GM21737 (cell line): ENCODE measurements at regions not wholly inside any gene's neighbourhood (a gene's known extent, or its start where the extent isn't known, plus 50 kb on each side); places are given as distances from the start of the nearest gene placed in this dataset.

Source experiments
- ATAC-seq: cut with Tn5 transposase; IDR thresholded peaks from one replicate; pipeline ENCODE4 v1.9.1; 2021; ENCODE audit warnings: mild to moderate bottlenecking, moderate library complexity; ENCODE audit not compliant: unreplicated experiment

GRCh38 chr2:16196687-16197503 lies 256.5 kb downstream of the MYCN start:
- no peak for ATAC-seq

DNA sequence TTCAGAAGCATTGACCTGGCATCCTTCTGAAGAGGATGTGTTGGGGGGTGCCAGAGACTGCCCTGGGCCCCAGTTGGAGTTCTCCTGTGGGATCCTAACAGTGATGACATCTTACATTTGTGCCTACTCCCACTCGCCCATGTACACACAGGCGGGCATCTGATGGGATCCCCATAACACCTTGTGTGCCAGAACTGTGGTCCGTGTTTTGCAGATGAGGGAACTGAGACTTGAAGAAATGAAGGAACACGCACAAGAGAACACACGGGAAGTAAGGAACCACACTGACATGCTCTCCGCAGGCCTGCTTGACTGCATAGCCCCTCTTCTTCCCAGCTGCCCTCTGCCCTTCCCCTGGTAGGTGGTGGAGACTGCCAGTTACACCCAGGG lies 255.3 kb downstream of the MYCN start:
- no peak for ATAC-seq

GRCh38 chr2:16194931-16195680 lies 254.8 kb downstream of the MYCN start:
- no peak for ATAC-seq

DNA sequence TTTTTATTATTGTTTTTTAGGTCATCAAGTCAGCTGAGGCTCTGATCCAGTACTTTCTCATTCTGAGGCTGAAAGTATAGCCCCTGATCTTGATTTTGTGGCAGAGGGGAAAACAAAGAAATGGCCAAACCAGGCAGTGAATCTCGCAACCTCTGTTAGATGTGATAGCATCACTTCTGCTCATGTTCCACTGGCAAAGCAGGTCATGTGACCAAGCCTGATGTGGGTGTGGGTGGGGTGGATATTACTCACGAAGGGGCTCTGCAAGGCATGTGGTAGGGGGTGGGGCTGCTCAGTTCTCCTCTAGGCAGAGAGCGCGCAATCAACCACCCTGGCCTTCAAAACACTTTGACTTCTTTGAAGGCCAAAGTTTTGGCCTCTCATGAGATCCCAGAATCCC lies 254.2 kb downstream of the MYCN start:
- ATAC-seq = no peak

DNA sequence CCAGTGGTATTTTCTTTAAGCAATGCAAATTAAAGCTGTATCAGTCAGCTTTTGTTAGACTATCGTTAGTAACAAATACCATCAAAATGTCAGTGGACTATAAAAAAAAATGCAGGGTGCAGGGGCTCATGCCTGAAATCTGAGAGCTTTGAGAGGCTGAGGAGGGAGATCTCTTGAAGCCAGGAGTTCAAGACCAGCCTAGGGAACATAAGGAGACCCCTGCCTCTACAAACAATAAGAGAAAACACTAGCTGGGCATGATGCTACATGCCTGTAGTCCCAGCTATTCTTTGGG lies 253.7 kb downstream of the MYCN start:
- no peak for ATAC-seq

- no peak for ATAC-seq
Measured at GRCh38 chr2:16192416-16193216, 252.3 kb downstream of the MYCN start.

DNA sequence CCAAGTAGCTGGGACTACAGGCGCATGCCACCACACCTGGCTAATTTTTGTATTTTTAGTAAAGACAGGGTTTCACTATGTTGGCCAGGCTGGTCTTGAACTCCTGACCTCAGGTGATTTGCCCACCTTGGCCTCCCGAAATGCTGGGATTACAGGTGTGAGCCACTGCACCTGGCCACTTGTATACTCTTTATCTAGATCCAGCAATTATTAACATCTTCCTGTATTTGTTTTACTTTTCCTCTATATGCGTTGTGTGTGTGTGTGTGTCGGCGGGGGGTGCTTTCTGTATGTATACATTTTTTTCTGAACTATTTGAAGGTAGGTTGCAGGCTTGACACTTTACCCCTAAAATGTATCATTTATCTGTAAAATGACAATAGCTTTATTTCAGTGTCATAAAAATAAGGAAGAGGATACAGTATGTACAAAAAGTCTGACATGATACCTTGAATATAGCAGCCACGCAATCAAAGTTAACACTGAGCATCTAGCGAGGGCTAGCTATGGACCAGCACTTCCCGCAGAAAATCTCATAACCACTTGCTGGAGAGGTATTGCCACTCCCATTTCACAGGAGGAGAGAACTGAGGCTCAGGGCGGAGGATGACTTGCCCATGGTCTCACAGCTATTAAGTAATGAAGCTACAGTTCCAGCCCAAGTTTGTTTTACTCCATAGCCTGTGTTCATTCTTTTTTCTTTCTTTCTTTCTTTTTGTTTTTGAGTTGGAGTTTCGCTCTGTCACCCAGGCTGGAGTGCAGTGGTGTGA lies 251.3 kb downstream of the MYCN start:
- no peak for ATAC-seq

DNA sequence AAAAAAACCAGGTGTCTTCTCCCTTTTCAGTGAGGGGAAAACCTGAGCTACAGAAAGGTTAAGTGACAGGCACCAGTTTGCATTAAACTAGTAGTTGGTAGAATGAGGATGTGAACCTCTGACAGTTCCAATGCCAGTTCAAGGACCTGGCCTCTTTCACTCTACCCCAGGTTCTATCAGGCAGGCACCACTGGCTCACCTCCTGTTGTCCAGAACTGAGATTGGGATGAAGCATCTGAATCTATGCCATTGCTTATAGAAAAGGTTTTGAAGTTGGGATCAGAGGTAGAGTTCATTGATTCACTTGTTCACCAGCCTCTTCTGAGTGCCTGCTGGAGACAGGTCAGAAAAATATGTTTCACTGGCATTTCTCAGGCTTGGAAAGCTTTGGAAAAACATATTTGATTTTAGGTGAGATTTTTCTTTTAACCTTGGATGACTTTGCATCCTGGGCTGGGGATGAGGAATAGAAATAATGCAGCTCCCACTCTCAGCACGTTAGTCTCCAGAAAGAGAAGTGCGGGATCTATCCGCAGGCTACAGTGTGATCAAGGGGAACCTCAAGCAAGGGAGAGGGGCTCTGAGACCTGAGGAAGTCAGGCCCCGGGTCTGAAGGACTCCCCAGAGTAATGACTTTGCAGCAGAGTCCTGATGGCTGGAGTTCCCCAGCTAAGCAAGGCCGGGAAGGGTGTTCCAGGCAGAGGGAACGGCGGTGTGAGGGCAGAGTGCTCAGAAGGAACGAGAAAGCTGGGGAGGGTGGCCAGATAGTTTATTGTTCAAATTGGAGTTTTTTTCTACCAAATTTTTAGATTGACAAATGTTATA lies 250.3 kb downstream of the MYCN start:
- no peak for ATAC-seq

GRCh38 chr2:16189836-16190160 lies 249.4 kb downstream of the MYCN start:
- no peak for ATAC-seq

- ATAC-seq = no peak
Measured at GRCh38 chr2:16189029-16189835, 248.9 kb downstream of the MYCN start.

DNA sequence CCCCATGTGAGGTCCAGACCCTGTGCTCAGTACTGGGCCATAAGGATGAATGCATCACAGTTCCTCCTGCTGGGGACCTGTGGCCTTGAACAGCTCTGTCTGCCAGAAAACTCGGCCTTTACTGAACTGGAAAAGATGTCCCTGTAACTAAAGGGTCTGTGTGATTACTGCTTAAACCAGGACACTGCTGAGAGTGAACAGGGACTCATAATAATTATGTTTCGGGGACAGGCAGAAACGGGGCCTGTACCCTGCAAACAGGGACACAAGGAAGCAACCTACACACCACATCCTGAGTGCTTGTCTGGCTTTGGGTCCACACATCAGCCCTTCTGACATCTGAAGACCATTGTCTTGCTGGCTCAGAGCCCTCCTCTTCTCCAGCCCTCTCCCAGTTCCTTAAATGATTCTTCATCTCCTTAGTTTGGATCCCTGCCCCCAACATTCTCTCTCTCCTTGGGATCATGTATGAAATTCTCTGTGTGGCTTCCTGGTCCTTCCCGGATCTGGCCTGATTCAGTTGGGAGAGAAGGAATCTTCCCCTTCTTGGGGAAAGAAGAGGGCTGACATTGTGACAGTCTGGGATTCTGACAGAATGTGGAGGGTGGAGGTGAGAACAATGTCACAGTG lies 248.0 kb downstream of the MYCN start:
- ATAC-seq = no peak

- ATAC-seq = no peak
Measured at GRCh38 chr2:16187482-16187817, 247.1 kb downstream of the MYCN start.

DNA sequence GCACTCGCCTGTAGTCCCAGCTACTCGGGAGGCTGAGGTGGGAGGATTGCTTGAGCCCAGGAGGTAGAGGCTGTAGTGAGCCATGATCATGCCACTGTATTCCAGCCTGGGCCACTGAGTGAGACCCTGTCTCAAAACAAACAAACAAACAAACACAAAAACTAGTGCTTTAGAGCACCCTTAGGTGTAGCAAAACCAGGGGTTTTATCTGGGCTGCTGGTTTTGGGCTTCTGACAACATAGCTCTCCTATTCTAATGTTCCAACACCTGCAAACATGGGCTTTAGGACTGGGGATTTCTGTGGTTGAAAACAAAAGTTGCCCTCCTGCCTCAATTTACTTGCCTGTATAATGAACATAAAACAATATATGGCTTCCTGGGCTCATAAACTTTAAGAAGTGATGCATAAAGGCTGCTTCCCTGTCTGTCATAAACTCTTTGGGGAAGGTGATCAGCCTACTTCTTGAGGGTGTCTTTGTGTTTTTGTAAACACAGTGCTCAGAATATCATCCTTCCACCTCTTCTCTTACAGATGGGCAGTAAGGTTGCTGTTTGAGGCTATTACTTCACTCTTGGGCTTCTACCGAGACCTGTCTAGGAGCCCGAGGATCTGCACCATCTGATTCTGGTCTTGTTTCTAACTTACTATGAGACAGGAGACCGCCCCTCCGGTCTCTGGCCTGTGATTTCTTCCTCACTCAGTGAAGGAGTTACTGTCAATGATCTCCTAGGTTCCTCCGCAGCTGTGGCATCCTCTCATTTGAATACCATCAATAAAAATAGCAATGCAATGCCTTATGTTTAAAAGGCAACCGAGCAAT lies 246.5 kb downstream of the MYCN start:
- no peak for ATAC-seq

DNA sequence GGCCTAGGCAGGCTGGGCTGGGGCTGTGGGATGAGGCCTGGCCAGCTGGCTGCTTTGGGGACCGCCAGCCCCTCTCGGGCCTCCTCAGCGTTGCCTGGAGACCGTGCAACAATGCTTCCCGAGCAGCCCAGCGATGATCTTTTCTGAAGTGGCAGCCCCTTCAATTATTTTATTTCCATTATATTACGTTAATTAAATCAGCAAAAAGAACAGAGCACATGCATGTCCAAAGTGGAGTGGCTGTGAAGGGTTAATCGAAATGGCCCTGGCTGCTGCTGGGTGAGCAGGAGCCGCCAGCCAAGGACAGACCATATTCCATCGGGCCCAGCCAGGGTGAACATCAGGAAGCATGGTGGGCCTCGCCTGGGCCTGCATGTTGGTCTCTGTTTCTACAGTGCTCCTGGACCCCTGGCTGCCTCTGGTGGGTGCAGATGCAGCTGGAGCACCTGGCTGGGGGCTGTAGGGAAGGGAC lies 245.5 kb downstream of the MYCN start:
- no peak for ATAC-seq

DNA sequence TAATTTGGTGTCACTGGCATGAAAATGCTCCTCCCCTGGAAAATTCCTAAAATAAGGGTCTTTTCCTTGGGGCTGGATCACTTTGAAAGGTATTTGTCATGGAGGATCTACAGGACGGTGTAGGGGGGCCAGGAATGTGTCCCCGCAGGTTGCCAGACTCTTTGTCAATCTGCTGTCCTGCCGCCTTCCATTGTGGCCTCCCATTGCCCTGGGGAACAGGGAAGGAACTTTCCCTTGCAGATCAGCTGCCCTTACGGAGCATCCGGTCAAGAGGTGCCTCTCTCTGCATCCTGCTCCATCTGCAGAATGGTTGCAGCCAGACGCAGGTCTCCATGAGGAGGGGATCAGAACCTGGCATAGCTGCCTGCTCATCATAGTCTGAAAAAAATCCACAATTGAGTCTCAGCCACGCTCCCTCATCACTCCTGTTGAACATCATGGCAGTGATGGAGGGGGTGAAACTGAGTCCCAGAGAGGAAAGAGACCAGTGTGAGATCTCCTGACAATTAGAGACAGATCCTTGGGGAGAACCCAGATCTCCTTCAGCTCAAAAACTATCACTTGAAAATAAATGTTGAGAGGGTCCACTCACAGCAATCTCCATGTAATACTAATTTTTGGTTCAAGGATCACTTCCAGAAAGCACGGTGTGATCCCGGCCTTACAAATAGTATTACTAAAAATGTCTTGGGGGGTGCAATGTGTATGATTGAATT lies 244.8 kb downstream of the MYCN start:
- ATAC-seq = no peak

GRCh38 chr2:16184341-16184890 lies 244.1 kb downstream of the MYCN start:
- no peak for ATAC-seq

DNA sequence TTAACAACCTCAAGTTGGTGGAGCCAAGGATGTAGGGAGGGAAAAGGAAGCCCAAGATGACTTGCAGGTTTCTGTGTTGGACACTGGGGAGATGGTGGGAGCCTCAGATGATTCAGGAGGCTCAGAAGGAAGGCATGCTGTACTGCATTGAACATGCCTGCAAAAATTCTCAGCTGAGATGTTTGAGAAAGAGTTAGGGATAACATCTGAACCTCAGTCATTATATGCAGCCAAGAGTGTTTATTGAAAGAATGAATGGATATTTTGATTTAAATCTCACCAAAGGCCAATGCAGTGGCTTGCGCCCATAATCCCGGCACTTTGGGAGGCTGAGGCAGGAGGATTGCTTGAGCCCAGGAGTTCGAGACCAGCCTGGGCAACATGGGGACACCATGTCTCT lies 243.0 kb downstream of the MYCN start:
- ATAC-seq = no peak
